ENCODE measurements at regions not wholly inside any gene's neighbourhood (a gene's known extent, or its start where the extent isn't known, plus 50 kb on each side); places are given as distances from the start of the nearest gene placed in this dataset.

DNA sequence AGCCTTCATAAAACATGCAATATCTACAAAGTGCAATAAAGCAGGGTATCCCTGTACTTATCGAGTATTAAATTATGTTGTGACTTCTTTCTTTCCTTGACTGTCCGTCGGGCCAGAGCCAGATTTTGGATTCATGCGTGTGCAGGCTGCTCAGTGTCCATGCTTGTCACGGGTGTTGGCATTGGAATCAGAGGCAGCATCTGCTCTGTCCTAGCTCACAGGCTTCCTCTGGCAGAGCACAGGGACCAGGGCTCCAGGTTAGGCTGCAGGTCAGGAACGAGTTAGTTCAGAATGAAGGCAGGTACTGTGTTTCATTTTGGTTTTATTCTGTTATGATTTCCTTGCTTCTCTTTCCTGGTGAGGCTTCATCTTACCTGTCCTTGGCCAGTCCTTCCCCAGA, 249.8 kb downstream of the AUH start:
- DNase-seq (ENCODE audit: extremely low read depth in 1 of 11, low read depth in 9 of 11, low spot score in 4 of 11): no peak

DNA sequence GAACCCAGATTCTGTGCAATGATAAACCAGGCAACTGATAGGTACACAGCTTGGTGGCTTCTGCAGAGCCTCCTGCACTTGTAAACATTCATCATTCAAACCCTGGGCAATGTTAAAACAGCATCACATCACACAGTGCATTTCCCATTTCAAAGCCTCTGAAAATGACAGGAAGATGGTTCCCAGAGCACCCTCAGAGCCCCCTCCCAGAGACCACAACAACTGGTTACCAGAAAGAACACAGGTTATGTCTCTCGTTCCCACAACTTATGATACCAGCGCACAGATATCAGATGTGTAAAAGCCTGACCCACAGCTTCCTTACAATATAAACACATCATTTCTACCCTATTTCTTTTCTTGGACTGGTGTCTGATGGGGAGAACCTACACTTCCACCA, 248.7 kb downstream of the AUH start:
- DNase-seq (ENCODE audit: extremely low read depth in 1 of 11, low read depth in 9 of 11, low spot score in 4 of 11): no peak

DNA sequence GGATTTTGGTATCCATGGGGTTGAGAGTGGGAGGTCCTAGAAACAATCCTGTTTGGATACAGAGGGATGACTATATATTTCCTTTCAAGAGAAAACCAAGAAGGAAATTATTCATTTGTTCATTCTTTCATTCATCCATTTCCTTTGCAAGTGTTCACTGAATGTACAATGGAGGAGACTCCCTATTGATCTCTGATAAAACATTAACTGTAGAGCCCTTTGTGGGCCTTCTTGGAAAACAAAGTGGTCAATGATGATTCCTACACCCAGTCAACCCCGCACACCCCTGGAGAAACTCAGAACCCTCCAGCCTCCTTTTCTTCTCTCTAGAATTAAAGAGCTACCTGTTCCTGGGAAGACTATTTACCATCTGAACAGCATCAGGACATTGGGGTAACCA, 247.3 kb downstream of the AUH start:
- no peak for DNase-seq (ENCODE audit: extremely low read depth in 1 of 11, low read depth in 9 of 11, low spot score in 4 of 11)

DNA sequence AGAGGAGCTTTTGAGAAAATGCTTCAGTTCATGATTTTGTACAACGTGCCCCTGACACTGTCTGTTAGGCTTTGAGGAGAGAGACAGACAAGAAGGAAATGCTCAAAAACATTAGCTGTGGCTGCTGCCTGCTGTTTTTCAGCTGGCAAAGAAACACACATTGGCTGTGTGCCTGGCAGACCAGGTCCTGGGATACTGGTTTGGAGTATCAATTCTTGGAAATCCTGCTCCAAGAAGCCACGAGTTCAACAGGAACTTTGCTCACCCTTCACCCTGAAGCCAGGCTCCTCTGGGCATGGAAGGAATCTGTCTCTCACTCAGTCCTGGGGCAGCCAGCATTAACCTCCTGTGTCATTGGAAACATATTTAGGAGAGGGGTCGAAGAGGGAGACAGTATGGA, 245.5 kb downstream of the AUH start:
- DNase-seq (ENCODE audit: extremely low read depth in 1 of 11, low read depth in 9 of 11, low spot score in 4 of 11): no peak

DNA sequence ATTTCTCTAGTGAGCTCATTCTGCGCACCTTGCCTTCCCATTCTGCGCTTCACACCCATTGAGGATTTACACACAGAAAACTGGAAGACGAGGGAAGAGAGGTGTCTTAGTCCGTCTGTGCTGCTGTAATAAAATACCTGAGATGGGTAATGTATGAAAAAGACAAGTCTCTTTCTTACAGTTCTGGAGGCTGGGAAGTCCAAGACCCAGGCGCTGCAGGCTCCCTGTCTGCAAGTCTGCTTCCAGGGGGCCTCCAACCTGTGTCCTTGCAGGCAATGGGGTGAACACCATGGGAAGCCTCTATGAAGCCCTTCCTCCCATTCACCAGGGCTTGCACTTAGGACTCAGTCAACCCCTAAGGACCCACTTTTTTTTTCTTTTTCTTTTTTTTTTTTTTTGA, 245.0 kb downstream of the AUH start:
- DNase-seq (ENCODE audit: extremely low read depth in 1 of 11, low read depth in 9 of 11, low spot score in 4 of 11): no peak

DNA sequence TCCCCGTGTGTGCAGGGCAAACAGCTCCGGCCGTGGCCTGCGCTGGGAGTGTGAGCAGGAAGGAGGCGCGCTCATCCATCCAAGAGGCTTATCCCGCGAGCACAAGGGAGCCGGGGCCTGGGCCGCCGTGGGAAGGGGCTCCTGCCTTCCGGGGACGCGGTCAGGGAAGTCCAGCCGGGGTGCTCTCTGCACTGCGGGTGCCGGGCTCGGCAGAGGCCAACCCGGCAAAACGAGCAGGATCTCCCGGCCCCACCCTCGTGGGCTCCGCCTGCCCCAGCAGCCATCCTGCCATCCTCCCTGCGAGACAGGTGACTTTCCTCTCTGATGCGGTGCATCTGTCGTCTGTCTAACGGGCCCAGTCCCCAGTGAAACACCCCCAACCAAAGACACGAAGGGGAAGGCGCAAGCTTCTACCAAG, 244.2 kb downstream of the AUH start:
- no peak for DNase-seq (ENCODE audit: extremely low read depth in 1 of 11, low read depth in 9 of 11, low spot score in 4 of 11)

DNA sequence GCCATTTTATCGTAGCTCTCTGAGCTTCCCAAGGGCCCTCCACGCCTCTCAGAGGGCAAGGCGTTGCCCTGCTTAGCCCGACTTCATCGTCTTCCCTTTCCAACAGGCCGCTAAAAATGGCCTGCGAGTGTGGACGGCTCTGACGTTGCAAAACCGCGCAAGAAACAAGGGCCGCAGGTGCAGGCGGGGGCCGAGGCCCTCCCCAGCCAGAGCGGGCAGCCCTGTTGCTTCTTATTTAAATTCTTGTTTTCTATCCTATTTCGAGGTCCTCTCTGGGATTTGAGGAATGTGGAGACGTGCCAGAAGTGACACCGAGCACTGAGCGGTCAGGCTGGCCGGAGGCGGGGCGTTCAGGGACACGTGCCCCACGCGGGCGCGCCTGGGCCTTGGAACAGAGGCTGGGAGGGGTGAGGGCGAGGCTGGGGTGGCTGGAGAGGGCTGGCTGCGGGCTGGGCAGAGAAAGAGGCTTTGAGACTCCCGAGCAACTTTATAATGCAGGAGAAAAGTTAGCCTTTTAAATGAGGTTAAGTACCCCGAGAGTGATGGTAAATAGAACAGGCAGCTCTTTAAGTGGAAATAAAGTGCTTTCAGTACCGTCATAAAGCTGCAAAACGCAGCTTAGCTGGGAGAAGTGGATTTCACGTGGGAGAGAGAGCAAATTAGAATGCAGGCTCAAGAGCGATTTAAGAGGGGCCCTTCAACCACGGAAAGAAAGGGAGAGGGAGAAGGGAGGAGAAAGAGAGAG, 243.6 kb downstream of the AUH start:
- DNase-seq (ENCODE audit: extremely low read depth in 1 of 11, low read depth in 9 of 11, low spot score in 4 of 11): peak; percentile 42 to 85 (median 72)

DNA sequence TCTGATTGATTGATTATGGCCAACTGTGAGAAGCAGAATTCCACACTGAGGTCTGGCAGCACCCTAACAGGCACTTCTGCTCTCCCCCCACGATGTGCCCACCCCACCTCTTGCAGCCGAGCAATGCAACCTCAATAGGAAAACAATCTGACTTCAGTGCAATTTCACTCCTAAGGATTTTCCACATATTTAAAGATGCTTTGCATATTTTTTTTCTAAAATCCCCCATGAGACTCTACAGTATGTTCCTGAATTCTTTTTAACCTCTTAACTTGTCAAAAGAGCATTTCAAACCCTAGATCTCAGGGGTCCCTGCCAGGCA, 243.1 kb downstream of the AUH start:
- no peak for DNase-seq (ENCODE audit: extremely low read depth in 1 of 11, low read depth in 9 of 11, low spot score in 4 of 11)

DNA sequence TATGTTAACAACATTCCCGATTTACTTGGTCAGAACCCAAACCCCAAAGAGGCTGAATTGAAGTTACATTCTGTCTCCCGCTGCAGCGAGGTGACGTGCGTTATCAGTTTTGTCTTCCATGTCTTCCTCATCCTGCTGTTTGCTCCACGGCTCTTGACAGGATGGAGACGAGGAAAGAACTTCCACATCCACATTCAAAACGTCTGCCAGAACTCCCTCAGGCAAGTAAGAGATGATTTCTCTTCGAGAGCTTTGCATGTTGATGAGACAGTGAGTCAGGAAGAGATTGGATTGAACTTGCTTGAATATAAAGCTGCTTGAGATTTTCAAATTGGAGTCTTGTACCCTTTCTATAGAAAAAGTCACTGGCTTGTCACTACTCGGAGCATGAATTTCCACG, 242.6 kb downstream of the AUH start:
- DNase-seq (ENCODE audit: extremely low read depth in 1 of 11, low read depth in 9 of 11, low spot score in 4 of 11): no peak

DNA sequence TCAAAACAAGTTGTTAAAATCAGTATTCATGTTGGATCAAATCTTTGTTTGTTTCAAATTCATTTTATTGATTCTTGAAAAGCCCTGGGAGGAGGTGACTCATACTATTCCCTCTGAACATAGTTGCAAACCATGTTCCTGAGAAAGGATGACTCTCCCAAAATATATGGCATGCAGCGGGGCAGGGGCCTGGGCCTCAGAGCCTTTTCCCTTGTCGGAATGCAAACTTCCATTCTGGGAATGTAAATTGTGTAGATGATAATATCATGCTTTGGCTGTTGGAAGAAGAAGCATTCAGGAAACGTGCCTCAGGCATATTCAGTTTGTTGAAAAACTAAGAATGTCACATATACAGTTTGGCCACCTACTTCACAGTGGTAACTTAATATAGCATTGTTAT, 242.0 kb downstream of the AUH start:
- no peak for DNase-seq (ENCODE audit: extremely low read depth in 1 of 11, low read depth in 9 of 11, low spot score in 4 of 11)

DNA sequence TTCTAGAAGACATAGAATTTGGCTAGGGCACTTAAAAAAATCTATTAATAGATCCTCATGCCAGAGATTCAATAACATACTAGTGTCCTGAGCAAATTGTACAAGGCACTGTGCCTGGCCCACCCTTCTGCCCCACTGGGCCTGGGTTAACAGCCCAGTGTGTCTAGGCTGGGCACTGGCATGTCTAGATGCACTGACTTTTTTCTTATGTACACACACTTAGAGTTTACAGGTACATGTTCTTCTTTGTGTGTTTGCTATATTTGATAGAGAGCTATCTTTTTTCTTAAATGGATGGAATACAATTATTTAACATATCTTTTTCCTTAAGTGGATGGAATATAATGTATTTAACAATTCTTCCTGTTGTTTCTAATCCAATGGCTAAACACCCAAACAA, 241.5 kb downstream of the AUH start:
- no peak for DNase-seq (ENCODE audit: extremely low read depth in 1 of 11, low read depth in 9 of 11, low spot score in 4 of 11)

DNA sequence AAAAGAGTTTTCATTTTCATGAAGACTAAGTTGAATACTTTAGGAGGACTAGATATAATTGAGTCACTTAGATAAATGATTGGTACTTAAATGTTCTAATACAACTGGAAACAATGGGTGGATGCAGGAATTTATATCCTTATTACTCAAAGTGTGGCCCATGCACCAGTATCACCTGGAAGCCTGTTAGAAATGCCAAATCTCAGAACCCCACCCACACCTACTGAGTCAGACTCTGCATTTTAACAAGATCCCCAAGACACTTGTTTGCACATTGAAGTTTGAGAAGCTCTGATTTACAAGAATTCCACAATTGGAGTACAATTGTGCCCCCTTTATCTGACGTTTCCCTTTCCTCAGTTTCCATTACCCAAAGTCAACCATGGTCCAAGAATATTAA, 239.0 kb downstream of the AUH start:
- DNase-seq (ENCODE audit: extremely low read depth in 1 of 11, low read depth in 9 of 11, low spot score in 4 of 11): no peak

DNA sequence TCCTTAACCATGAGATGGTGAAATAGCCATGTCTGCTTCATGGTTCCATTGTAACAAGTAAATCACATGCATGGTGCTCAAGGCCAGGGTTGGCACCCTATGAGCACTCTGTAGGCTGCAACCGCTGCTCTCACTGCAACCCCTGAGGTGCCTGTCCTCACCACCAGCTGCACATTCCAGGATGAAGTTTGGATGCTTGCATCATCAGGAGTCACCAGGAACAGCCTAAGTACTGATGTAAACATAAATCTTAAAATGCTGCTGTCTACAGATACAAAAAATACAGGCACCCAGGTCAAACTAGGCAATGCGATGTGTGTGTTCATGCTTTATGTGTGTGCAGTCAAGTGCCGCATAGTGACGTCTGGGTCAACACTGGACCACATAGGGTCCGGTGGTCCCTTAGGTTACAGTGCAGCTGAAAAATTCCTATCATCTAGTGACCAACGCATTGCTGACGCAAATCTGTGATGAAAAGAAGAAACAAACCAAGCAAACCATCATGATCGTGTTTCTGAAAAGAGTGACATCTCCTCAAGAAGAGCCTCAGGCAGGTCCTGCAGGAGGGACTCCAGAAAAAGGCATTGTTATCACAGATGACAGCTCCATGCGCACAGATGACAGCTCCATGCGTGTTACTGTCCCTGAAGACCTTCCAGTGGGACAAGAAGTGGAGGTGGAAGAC, 234.8 kb downstream of the AUH start:
- DNase-seq (ENCODE audit: extremely low read depth in 1 of 11, low read depth in 9 of 11, low spot score in 4 of 11): no peak

DNA sequence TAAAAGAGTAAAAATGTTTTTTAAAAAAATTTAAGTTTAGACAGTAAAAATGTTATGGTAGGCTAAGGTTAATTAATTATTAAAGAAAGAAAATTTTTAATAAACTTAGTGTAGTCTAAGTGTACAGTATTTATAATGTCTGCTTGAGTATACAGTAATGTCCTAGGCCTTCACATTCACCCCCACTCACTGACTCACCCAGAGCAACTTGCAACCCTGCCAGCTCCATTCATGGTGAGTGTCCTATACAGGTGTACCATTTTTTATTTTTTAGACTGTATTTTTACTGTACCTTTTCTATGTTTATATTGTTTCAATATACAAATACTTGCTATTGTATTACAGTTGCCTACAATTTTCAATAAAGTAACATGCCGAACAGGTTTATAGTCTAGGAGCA, 234.1 kb downstream of the AUH start:
- no peak for DNase-seq (ENCODE audit: extremely low read depth in 1 of 11, low read depth in 9 of 11, low spot score in 4 of 11)

DNA sequence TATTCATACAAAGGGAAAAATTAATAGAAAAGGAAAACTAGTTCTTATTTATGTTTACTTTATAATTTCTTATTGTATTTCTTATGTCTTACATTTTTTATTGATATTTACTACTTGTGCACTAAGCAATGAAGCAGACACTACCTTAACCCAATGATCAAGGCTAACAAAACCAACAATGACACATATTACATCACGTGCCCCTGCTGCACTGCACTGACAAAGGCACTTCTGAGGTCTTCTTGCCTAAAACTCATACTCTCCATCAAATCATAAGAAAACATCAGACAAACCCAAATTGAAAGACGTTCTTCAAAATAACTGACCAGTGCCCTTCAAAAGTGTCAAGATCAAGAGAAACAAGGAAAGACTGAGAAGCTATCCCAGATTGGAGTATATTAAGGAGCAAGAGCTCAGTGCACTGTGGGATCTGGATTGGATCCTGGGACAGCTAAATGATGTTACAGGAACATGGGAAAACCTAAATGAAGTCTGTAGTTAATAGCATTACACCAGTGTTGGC, 230.9 kb downstream of the AUH start:
- no peak for DNase-seq (ENCODE audit: extremely low read depth in 1 of 11, low read depth in 9 of 11, low spot score in 4 of 11)

DNA sequence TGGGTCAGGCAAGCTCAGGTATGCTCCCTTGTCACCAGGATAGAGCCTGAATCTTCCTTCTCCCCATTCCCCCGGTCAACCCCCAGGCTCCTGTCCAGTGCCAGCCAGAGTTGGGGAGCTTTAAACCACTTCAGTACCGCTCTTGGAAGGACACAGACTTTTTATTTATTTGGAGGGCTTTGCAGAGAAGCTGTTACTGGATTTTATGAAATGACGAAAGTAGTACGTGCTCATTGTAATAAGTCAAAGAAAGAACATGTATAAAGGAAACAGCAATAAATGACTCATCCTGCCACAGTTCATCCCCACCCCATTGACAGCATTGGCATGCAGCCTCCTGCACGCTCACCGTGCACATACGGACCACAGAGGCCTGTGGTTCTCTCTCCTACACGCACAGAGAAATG, 230.3 kb downstream of the AUH start:
- no peak for DNase-seq (ENCODE audit: extremely low read depth in 1 of 11, low read depth in 9 of 11, low spot score in 4 of 11)

DNA sequence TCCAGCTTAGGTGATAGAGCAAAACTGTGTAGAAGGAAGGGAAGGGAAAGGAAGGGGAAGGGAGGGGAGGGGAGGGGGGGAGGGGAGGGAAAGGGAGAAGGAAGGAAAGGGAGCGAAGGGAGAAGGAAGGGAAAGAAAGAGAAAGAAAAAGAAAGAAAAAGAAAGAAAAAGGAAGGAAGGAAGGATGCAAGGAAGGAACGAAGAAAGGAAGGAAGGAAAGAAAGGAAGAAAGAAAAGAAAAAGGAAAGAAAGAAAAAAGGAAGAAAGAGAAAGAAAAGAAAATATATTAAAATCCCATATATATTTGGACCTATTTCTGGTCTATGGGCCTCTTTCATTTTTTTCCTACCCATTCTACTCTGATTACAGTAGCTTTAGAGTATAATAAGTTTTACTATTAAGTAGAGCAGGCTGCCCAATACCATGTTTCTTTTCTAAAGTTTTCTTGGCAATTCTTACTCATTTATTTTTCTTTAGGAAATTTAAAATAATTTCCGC, 229.1 kb downstream of the AUH start:
- DNase-seq (ENCODE audit: extremely low read depth in 1 of 11, low read depth in 9 of 11, low spot score in 4 of 11): no peak

DNA sequence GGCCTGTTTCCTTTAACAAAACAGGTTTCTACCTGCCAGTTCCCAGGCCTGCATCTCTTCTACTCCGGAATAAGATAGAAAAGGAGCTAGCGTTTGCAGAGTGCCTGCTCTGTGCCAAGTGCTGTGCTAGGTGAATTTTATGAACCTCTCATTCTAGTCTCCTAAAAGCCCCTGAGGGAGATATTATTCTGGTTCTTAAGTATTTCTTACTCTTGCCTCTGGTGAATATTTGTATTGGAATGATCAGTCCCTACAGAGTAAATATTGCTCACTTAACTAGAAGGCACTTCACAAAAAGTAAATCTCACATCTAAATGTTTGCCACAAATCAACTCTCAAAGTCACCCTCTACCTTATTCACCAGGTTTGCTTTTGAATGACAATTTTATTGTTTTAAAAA, 227.1 kb downstream of the AUH start:
- DNase-seq (ENCODE audit: extremely low read depth in 1 of 11, low read depth in 9 of 11, low spot score in 4 of 11): no peak

DNA sequence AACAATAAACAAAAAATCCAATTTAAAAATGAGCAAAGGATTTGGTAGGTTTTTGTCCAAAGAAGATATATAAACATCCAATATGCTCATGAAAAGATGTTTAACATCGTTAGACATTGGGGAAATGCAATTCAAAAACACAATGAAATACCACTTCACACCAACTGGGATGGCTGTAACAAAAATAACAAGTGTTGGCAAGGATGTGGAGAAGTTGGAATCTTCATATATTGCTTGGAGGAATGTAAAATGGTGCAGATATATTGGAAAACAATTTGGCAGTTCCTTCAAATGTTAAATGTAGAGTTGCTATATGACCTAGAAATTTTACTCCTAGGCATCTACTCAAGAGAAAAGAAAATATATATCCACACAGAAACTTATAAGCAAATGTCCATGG, 224.3 kb downstream of the AUH start:
- DNase-seq (ENCODE audit: extremely low read depth in 1 of 11, low read depth in 9 of 11, low spot score in 4 of 11): no peak

DNA sequence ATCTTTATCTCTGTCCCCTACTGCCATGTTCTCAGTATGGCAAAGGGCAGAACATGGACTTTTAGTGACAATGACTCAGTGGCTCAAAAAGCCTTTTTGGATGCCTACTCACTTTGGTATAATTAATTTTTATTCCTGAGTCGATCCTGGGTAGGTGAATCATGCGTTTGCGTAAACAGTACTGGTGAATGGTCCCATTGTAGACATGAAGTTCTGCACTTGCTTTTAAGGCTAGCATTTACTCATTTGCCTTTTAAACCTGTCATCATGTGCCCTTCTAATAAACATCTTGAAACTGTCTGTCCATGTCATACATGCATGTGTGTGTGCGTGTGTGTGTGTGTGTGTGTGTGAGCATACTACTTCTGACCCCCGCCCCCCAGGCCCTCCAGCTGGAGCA, 223.0 kb downstream of the AUH start:
- DNase-seq (ENCODE audit: extremely low read depth in 1 of 11, low read depth in 9 of 11, low spot score in 4 of 11): no peak

DNA sequence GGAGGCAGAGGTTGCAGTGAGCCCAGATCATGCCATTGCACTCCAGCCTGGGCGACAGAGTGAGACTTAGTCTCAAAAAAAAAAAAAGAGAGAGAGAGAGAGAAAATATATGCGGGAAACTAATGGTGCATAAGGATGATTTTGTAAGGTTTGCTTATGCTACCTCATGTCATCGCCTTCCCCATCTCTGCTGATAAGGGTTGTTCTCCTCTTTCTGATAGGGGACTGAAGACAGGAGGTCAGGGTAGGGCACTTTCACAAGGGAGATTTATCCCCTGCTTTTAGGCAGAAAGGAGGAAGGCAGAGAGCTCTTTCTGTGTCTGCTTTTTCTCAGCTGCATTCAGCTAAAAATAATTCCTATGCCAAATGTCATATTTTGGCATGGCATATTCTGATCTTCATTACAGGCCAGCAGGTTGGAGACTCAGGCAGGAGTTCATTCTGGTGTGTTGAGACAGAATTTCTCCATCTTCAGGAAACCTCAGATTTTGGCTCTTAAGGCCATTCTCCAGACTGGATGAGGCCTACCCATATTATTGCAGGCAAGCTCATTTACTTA, 220.2 kb downstream of the AUH start:
- no peak for DNase-seq (ENCODE audit: extremely low read depth in 1 of 11, low read depth in 9 of 11, low spot score in 4 of 11)

Data from renal cortex interstitium (tissue), 11 donors.